GM12878 (cell line): ENCODE measurements at regions not wholly inside any gene's neighbourhood (a gene's known extent, or its start where the extent isn't known, plus 50 kb on each side); places are given as distances from the start of the nearest gene placed in this dataset.

ENCODE experiments used
- ATAC-seq: fragments of 200-7000 bp; cut with Tn5 transposase; 3 replicates; pipeline ENCODE4 v1.9.1; 2020; ENCODE audit warnings: mild to moderate bottlenecking, moderate library complexity
- BruUV-seq: library from RNA; stranded (reverse); fragments of 400-500 nt; replicated peaks from 2 replicates; lab custom pipeline; 2021; lab: Mats Ljungman, UMichigan
- CTCF ChIA-PET: fragments of 300-600 bp; sonication (Branson Sonifier 250); formaldehyde crosslinking; extraction: SDS; loops from one replicate; lab custom pipeline; 2021; ENCODE audit warnings: inconsistent platforms; lab: Yijun Ruan, JAX
- POLR2A ChIA-PET: fragments of 350-600 bp; formaldehyde crosslinking; extraction: SDS; loops from one replicate; lab custom pipeline; 2021; ENCODE audit warnings: inconsistent platforms; lab: Charles Lee
- RAD21 ChIA-PET: fragments of 300-600 bp; sonication (Branson Sonifier 250); formaldehyde crosslinking; loops from one replicate; lab custom pipeline; 2023; ENCODE audit warnings: antibody characterized with exemption; ENCODE audit not compliant: unreplicated experiment; lab: Charles Lee
- SMC1A ChIA-PET: fragments of 300-600 bp; sonication (Branson Sonifier 250); formaldehyde crosslinking; loops from one replicate; lab custom pipeline; 2023; ENCODE audit not compliant: unreplicated experiment, uncharacterized antibody; lab: Charles Lee
- DNase-seq: peaks from one replicate; pipeline ENCODE4 v3.0.0-alpha.2; 2011; ENCODE audit warnings: low read depth, low spot score
- FAIRE-seq: peaks from 3 replicates; lab custom pipeline; 2011; peaks lifted over from hg19 to GRCh38; lab: Jason Lieb, UNC
- H2AFZ ChIP-seq: 2 replicates; pipeline ENCODE4 v1.6.0; 2011; ENCODE audit warnings: low read depth, low read length, control low read depth; ENCODE audit not compliant: control insufficient read depth
- H3K27ac ChIP-seq: 2 replicates; pipeline ENCODE4 v1.5.1; 2011; ENCODE audit warnings: control low read depth; ENCODE audit not compliant: control insufficient read depth, insufficient read depth
- H3K27me3 ChIP-seq, 2 experiments: replicated peaks in 1 of 2; 2 replicates each; pipeline versions ENCODE4 v1.6.0 to v1.6.1; 2011; ENCODE audit warnings: low read length in 1 of 2; ENCODE audit not compliant: control insufficient read depth in 2 of 2, insufficient read depth in 2 of 2
- H3K36me3 ChIP-seq, 2 experiments: 2 replicates each; pipeline ENCODE4 v1.5.1; 2011; ENCODE audit warnings: low read length in 1 of 2; ENCODE audit not compliant: control insufficient read depth in 2 of 2, insufficient read depth in 2 of 2
- H3K4me1 ChIP-seq: 2 replicates; pipeline ENCODE4 v1.6.1; 2011; ENCODE audit warnings: mild to moderate bottlenecking, low read length, moderate library complexity, mixed read lengths; ENCODE audit not compliant: control insufficient read depth, insufficient read depth
- H3K4me2 ChIP-seq: 2 replicates; pipeline ENCODE4 v1.6.0; 2011; ENCODE audit warnings: control low read depth; ENCODE audit not compliant: control insufficient read depth, insufficient read depth
- H3K4me3 ChIP-seq: fragments of 200-600 bp; sonication (generic); 2 replicates; pipeline ENCODE4 v1.5.1; 2016
- H3K79me2 ChIP-seq: 2 replicates; pipeline ENCODE4 v1.6.0; 2011; ENCODE audit warnings: low read length; ENCODE audit not compliant: control insufficient read depth, insufficient read depth
- H3K9ac ChIP-seq: 2 replicates; pipeline ENCODE4 v1.8.0; 2011; ENCODE audit warnings: low read length, control low read depth, mixed read lengths; ENCODE audit not compliant: control insufficient read depth, insufficient read depth
- H3K9me3 ChIP-seq: replicated peaks from 3 replicates; pipeline ENCODE4 v1.5.1; 2011; ENCODE audit warnings: mild to moderate bottlenecking, low read length; ENCODE audit not compliant: control insufficient read depth, insufficient read depth
- H4K20me1 ChIP-seq: 2 replicates; pipeline ENCODE4 v1.6.0; 2011; ENCODE audit not compliant: control insufficient read depth, insufficient read depth
- SP1 ChIP-seq: IDR thresholded peaks from one replicate; pipeline ENCODE4 v1.6.1; 2011; ENCODE audit warnings: low read depth, low read length
- ZNF207 ChIP-seq: fragments of 450-650 bp; IDR thresholded peaks from 2 replicates; pipeline ENCODE4 v1.6.1; 2014; ENCODE audit warnings: antibody characterized with exemption, mild to moderate bottlenecking, borderline replicate concordance
- WGBS: methylation state at CpG from one replicate; pipeline ENCODE4 v1.1.6; 2016; ENCODE audit warnings: low lambda C conversion rate; ENCODE audit not compliant: insufficient replicate concordance, insufficient coverage; ENCODE audit errors: missing lambda C conversion rate; 5-methylcytosine and 5-hydroxymethylcytosine counted together
- in situ Hi-C: fragments of 300-500 bp; cut with MboI; formaldehyde crosslinking; loops from 9 replicates; pipeline ENCODE4 v1.14.3; 2018; ENCODE audit warnings: mixed read lengths
- intact Hi-C: fragments of 100-400 bp; cut with micrococcal nuclease; formaldehyde crosslinking; loops from one replicate; pipeline ENCODE4 v1.14.2; 2022; ENCODE audit not compliant: unreplicated experiment
- TF ChIP-seq, protein P1 (sequence below): fragments of 150-350 bp; IDR thresholded peaks from 2 replicates; pipeline ENCODE4 v1.6.1; 2014; ENCODE audit warnings: mild to moderate bottlenecking, low read depth, low read length

DNA sequence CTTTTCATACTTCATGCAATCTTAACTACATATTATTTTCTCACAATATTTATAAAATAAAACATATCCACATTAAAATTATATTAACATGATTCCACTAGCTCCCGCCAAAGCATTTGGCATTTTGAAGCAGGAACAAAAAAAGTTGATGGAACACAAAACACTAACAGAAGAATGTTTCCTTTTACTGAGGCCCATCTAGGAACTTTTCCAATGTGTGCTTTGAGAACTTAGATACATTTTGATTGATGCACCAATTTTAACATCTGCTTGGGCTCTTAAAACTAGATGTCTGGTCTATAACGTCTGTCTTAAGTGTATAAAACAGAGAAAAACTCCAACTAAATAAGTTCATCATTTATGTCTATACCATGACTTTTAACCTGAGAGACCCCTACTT, 1214.8 kb downstream of the SORCS1 start:
- no peaks in the 10 kb centered on the region for H3K36me3 ChIP-seq
- no TSS peak for BruUV-seq
- H3K4me1 ChIP-seq, result no peaks in the 10 kb centered on the region
- no peak overlapping the region for H3K4me3 ChIP-seq
- no peak overlapping the region for H2AFZ ChIP-seq
- no peak overlapping the region for H3K4me2 ChIP-seq
- H3K27me3 ChIP-seq, result no peaks in the 10 kb centered on the region
- TF ChIP-seq, protein P1, sequence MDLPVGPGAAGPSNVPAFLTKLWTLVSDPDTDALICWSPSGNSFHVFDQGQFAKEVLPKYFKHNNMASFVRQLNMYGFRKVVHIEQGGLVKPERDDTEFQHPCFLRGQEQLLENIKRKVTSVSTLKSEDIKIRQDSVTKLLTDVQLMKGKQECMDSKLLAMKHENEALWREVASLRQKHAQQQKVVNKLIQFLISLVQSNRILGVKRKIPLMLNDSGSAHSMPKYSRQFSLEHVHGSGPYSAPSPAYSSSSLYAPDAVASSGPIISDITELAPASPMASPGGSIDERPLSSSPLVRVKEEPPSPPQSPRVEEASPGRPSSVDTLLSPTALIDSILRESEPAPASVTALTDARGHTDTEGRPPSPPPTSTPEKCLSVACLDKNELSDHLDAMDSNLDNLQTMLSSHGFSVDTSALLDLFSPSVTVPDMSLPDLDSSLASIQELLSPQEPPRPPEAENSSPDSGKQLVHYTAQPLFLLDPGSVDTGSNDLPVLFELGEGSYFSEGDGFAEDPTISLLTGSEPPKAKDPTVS, result no peak
- TF ChIP-seq ZNF207 (no peak), SP1 (no peak)
- SMC1A ChIA-PET, result interaction anchor here (0.6 to 3.4 kb wide), 12 partner anchors 9 to 406 kb away, joined by 3 to 36 read pairs (median 6); no protein-coding TSS in a partner anchor
- H3K9ac ChIP-seq, result no peak overlapping the region
- in situ Hi-C loops, result loop anchor here (10.0 kb wide), 1 partner anchor 235 kb away; no protein-coding TSS in a partner anchor
- CTCF ChIA-PET, result interaction anchor here (0.6 to 9.8 kb wide), 25 partner anchors 8 to 406 kb away, joined by 3 to 111 read pairs (median 5); no protein-coding TSS in a partner anchor
- DNase-seq (no peak), FAIRE-seq (no peak), ATAC-seq (no peak)
- intact Hi-C loops, result loop anchor here (2.0 to 5.0 kb wide), 3 partner anchors 23 to 225 kb away; no protein-coding TSS in a partner anchor
- POLR2A ChIA-PET, result no interaction called here
- WGBS, result 0% methylated on average over 2 of the region's 2 CpGs
- RAD21 ChIA-PET, result interaction anchor here (1.0 to 2.2 kb wide), 6 partner anchors 14 to 224 kb away, joined by 3 to 18 read pairs (median 4); no protein-coding TSS in a partner anchor
- H3K9me3 ChIP-seq, result no peaks in the 10 kb centered on the region; the same call in 2 of the 3 replicates
- H4K20me1 ChIP-seq, result no peaks in the 10 kb centered on the region
- no peaks in the 10 kb centered on the region for H3K79me2 ChIP-seq
- H3K27ac ChIP-seq, result no peak overlapping the region
